H1 (cell line): ENCODE measurements at regions not wholly inside any gene's neighbourhood (a gene's known extent, or its start where the extent isn't known, plus 50 kb on each side); places are given as distances from the start of the nearest gene placed in this dataset.

ENCODE experiments used
- CTCF ChIA-PET: fragments of 300-600 bp; sonication (Branson Sonifier 250); formaldehyde crosslinking; loops from one replicate; lab custom pipeline; 2021; ENCODE audit not compliant: partially characterized antibody; lab: Charles Lee
- POLR2A ChIA-PET: fragments of 300-600 bp; sonication (Branson Sonifier 250); formaldehyde crosslinking; loops from one replicate; lab custom pipeline; 2021; ENCODE audit warnings: inconsistent platforms; ENCODE audit not compliant: partially characterized antibody; lab: Charles Lee
- DNase-seq, 2 experiments: peaks; one replicate each; pipeline versions ENCODE4 v3.0.0 to v3.0.0-alpha.2; 2010 to 2022; ENCODE audit warnings: low spot score in 2 of 2, low read depth in 1 of 2, mixed read lengths in 1 of 2
- FAIRE-seq: peaks from 2 replicates; lab custom pipeline; 2011; peaks lifted over from hg19 to GRCh38; lab: Jason Lieb, UNC
- H2AFZ ChIP-seq: 2 replicates; pipeline ENCODE4 v1.8.1; 2012; ENCODE audit warnings: low read length, inconsistent platforms
- H2AK5ac ChIP-seq: 2 replicates; pipeline ENCODE4 v1.6.1; 2013; ENCODE audit warnings: low read depth, low read length
- H2BK120ac ChIP-seq: replicated peaks from 2 replicates; pipeline ENCODE3; 2013; ENCODE audit warnings: low read depth, low read length, inconsistent platforms
- H2BK12ac ChIP-seq: 2 replicates; pipeline ENCODE4 v1.6.1; 2013; ENCODE audit warnings: low read depth, low read length
- H2BK15ac ChIP-seq: 2 replicates; pipeline ENCODE4 v1.6.1; 2013; ENCODE audit warnings: low read length
- H2BK20ac ChIP-seq: 2 replicates; pipeline ENCODE4 v1.6.1; 2013; ENCODE audit warnings: low read length
- H2BK5ac ChIP-seq: 2 replicates; pipeline ENCODE4 v1.6.1; 2013; ENCODE audit warnings: low read depth, low read length
- H3K14ac ChIP-seq: 2 replicates; pipeline ENCODE4 v1.6.1; 2013; ENCODE audit warnings: inconsistent platforms; ENCODE audit not compliant: insufficient read length
- H3K18ac ChIP-seq: 2 replicates; pipeline ENCODE4 v1.6.1; 2013; ENCODE audit warnings: low read length; ENCODE audit errors: extremely low read depth
- H3K23ac ChIP-seq: 2 replicates; pipeline ENCODE4 v1.6.1; 2013; ENCODE audit warnings: inconsistent platforms; ENCODE audit not compliant: insufficient read length
- H3K23me2 ChIP-seq: 2 replicates; pipeline ENCODE4 v1.6.1; 2013; ENCODE audit warnings: low read depth, low read length
- H3K27ac ChIP-seq: 2 replicates; pipeline ENCODE4 v1.6.1; 2011; ENCODE audit warnings: low read depth, low read length, inconsistent platforms
- H3K27me3 ChIP-seq, 4 experiments: replicated peaks in 1 of 4; 1 replicate in 1 of 4; 2 replicates in 3 of 4; pipeline versions ENCODE4 v1.6.1 to v1.8.1; 2011 to 2013; ENCODE audit warnings: low read length in 3 of 4, mild to moderate bottlenecking in 3 of 4, inconsistent platforms in 2 of 4, mixed read lengths in 2 of 4, moderate library complexity in 1 of 4; ENCODE audit not compliant: control insufficient read depth in 3 of 4, insufficient read depth in 3 of 4; ENCODE audit errors: extremely low read depth in 1 of 4
- H3K36me3 ChIP-seq, 4 experiments: 2 replicates each; pipeline versions ENCODE4 v1.6.1 to v1.8.1; 2011 to 2013; ENCODE audit warnings: mild to moderate bottlenecking in 4 of 4, low read length in 3 of 4, moderate library complexity in 2 of 4, control low read depth in 1 of 4, inconsistent platforms in 1 of 4; ENCODE audit not compliant: insufficient read depth in 4 of 4, control insufficient read depth in 2 of 4
- H3K4ac ChIP-seq: replicated peaks from 2 replicates; pipeline ENCODE3; 2013; ENCODE audit warnings: low read length, low read depth, mixed read lengths, inconsistent platforms; ENCODE audit not compliant: insufficient read length
- H3K4me1 ChIP-seq, 4 experiments: replicated peaks in 1 of 4; 1 replicate in 1 of 4; 2 replicates in 3 of 4; pipeline versions ENCODE4 v1.6.1 to v1.8.1; 2011 to 2013; ENCODE audit warnings: low read length in 3 of 4, inconsistent platforms in 2 of 4, mixed read lengths in 1 of 4; ENCODE audit not compliant: insufficient read depth in 4 of 4, control insufficient read depth in 3 of 4
- H3K4me2 ChIP-seq, 2 experiments: 2 replicates each; pipeline versions ENCODE4 v1.6.1 to v1.8.1; 2011 to 2013; ENCODE audit warnings: low read depth in 2 of 2, low read length in 2 of 2, control low read depth in 1 of 2, inconsistent platforms in 1 of 2, mild to moderate bottlenecking in 1 of 2; ENCODE audit not compliant: insufficient read depth in 1 of 2
- H3K4me3 ChIP-seq, 4 experiments: fragments of 200-600, 300-600 bp in 1 of 4; sonication (generic), shearing (Covaris generic), sonication (Bioruptor Twin) in 1 of 4; 2 replicates each; pipeline versions ENCODE4 v1.5.1 to v1.8.1; 2011 to 2016; ENCODE audit warnings: low read length in 4 of 4, low read depth in 3 of 4, control low read depth in 2 of 4, inconsistent platforms in 2 of 4, mild to moderate bottlenecking in 2 of 4, mixed read lengths in 1 of 4, moderate library complexity in 1 of 4; ENCODE audit not compliant: insufficient read depth in 2 of 4; ENCODE audit errors: extremely low read depth in 1 of 4
- H3K56ac ChIP-seq: replicated peaks from 2 replicates; pipeline ENCODE3; 2013; ENCODE audit warnings: low read depth, mild to moderate bottlenecking, mixed read lengths, low read length, inconsistent platforms; ENCODE audit not compliant: insufficient read length
- H3K79me1 ChIP-seq: 2 replicates; pipeline ENCODE4 v1.6.1; 2013; ENCODE audit warnings: low read depth, low read length, control low read depth
- H3K79me2 ChIP-seq, 2 experiments: 2 replicates each; pipeline versions ENCODE4 v1.6.1 to v1.8.1; 2012 to 2013; ENCODE audit warnings: low read length in 2 of 2, mild to moderate bottlenecking in 2 of 2, inconsistent platforms in 1 of 2; ENCODE audit not compliant: insufficient read depth in 2 of 2, control insufficient read depth in 1 of 2
- H3K9ac ChIP-seq, 4 experiments: replicated peaks in 1 of 4; 1 replicate in 1 of 4; 2 replicates in 3 of 4; pipeline versions ENCODE4 v1.6.1 to v1.8.1; 2011 to 2013; ENCODE audit warnings: low read depth in 3 of 4, low read length in 3 of 4, control low read depth in 2 of 4, mild to moderate bottlenecking in 2 of 4, moderate library complexity in 2 of 4, inconsistent platforms in 1 of 4; ENCODE audit errors: extremely low read depth in 1 of 4
- H3K9me3 ChIP-seq, 2 experiments: 2 replicates each; pipeline versions ENCODE4 v1.6.1 to v1.8.1; 2012 to 2013; ENCODE audit warnings: mild to moderate bottlenecking in 2 of 2, moderate library complexity in 2 of 2, control low read depth in 1 of 2, inconsistent platforms in 1 of 2, low read depth in 1 of 2, low read length in 1 of 2, mixed read lengths in 1 of 2; ENCODE audit not compliant: insufficient read depth in 2 of 2
- H4K20me1 ChIP-seq, 2 experiments: replicated peaks in 1 of 2; 2 replicates each; pipeline versions ENCODE3 to v1.8.1; 2011 to 2013; ENCODE audit warnings: inconsistent platforms in 2 of 2, low read length in 2 of 2, mild to moderate bottlenecking in 1 of 2; ENCODE audit not compliant: insufficient read depth in 2 of 2, control insufficient read depth in 1 of 2
- H4K5ac ChIP-seq: 2 replicates; pipeline ENCODE4 v1.6.1; 2013; ENCODE audit warnings: low read length, low read depth, mixed read lengths, inconsistent platforms; ENCODE audit not compliant: insufficient read length
- H4K8ac ChIP-seq: 2 replicates; pipeline ENCODE4 v1.8.0; 2013; ENCODE audit warnings: mild to moderate bottlenecking, moderate library complexity, low read length, inconsistent platforms; ENCODE audit not compliant: insufficient read depth; ENCODE audit errors: extremely low read depth
- H4K91ac ChIP-seq: replicated peaks from 2 replicates; pipeline ENCODE3; 2013; ENCODE audit warnings: low read length, mixed read lengths, inconsistent platforms; ENCODE audit not compliant: insufficient read length
- ASH2L ChIP-seq: fragments of 200-600, 300-600 bp; sonication (generic); IDR thresholded peaks from one replicate; pipeline ENCODE4 v1.7.1; 2017; ENCODE audit warnings: low read length
- CHD1 ChIP-seq: IDR thresholded peaks from 2 replicates; pipeline ENCODE4 v1.6.1; 2012; ENCODE audit warnings: low read depth, low read length, improper control_type of control experiment
- CHD2 ChIP-seq: IDR thresholded peaks from 2 replicates; pipeline ENCODE4 v1.6.1; 2012; ENCODE audit warnings: low read length, improper control_type of control experiment
- CREB1 ChIP-seq: IDR thresholded peaks from 2 replicates; pipeline ENCODE4 v1.6.1; 2012; ENCODE audit warnings: inconsistent platforms
- CTCF ChIP-seq, 3 experiments: IDR thresholded peaks; 1 replicate in 2 of 3; 2 replicates in 1 of 3; pipeline versions ENCODE4 v1.5.1 to v1.6.1; 2011; ENCODE audit warnings: low read length in 3 of 3, mild to moderate bottlenecking in 3 of 3, inconsistent platforms in 2 of 3, low read depth in 1 of 3, moderate library complexity in 1 of 3; ENCODE audit not compliant: insufficient read depth in 1 of 3; ENCODE audit errors: control extremely low read depth in 1 of 3
- JUN ChIP-seq: IDR thresholded peaks from 2 replicates; pipeline ENCODE4 v1.6.1; 2011; ENCODE audit warnings: low read depth, mild to moderate bottlenecking, improper control_type of control experiment, low read length
- KDM4A ChIP-seq: IDR thresholded peaks from one replicate; pipeline ENCODE4 v1.7.1; 2012; ENCODE audit warnings: low read depth, mild to moderate bottlenecking, moderate library complexity, low read length, inconsistent platforms; ENCODE audit not compliant: severe bottlenecking
- MAFK ChIP-seq: IDR thresholded peaks from 2 replicates; pipeline ENCODE4 v1.6.1; 2012; ENCODE audit warnings: low read depth, mild to moderate bottlenecking, improper control_type of control experiment, low read length
- NRF1 ChIP-seq: IDR thresholded peaks from 2 replicates; pipeline ENCODE4 v1.6.1; 2011; ENCODE audit warnings: mild to moderate bottlenecking, low read depth, low read length, improper control_type of control experiment
- RFX5 ChIP-seq: IDR thresholded peaks from 2 replicates; pipeline ENCODE4 v1.6.1; 2011; ENCODE audit warnings: low read depth, low read length, improper control_type of control experiment, borderline replicate concordance
- SIX5 ChIP-seq: IDR thresholded peaks from 2 replicates; pipeline ENCODE4 v1.6.1; 2011; ENCODE audit warnings: mild to moderate bottlenecking, low read depth, low read length
- WGBS, 2 experiments: shearing (Covaris generic) in 1 of 2; methylation state at CpG; one replicate each; pipeline versions ENCODE4 v1.1.6 to v1.1.7; 2013 to 2015; ENCODE audit warnings: low lambda C conversion rate in 2 of 2, mixed read lengths in 2 of 2, inconsistent platforms in 1 of 2, low coverage in 1 of 2, missing lambda C conversion rate in 1 of 2; ENCODE audit not compliant: insufficient replicate concordance in 2 of 2, insufficient coverage in 1 of 2, insufficient read length in 1 of 2; ENCODE audit errors: extremely low coverage in 1 of 2, missing lambda C conversion rate in 1 of 2; 5-methylcytosine and 5-hydroxymethylcytosine counted together
- TF ChIP-seq, protein P1 (sequence below): IDR thresholded peaks from 2 replicates; pipeline ENCODE4 v1.6.1; 2011; ENCODE audit warnings: low read length, improper control_type of control experiment

GRCh38 chr10:121260377-121260776, 337.9 kb downstream of the FGFR2 start:
- Histone ChIP-seq H2AK5ac (no peak overlapping the region), H2BK15ac (no peak overlapping the region), H3K56ac (no peak overlapping the region), H3K9me3 (no peaks in the 10 kb centered on the region), H2AFZ (no peak overlapping the region), H3K23me2 (no peaks in the 10 kb centered on the region), H3K27me3 (0 out of 7 replicates have a peak, but pooled peaks cover 0 to 2% (median 0%) of the 10 kb centered on the region in 4 experiments), H3K4ac (no peak overlapping the region), H2BK20ac (no peak overlapping the region), H3K4me3 (no peak overlapping the region), H3K27ac (no peak overlapping the region), H3K4me2 (no peak overlapping the region), H4K91ac (no peak overlapping the region), H3K18ac (no peak overlapping the region), H2BK120ac (no peak overlapping the region), H3K79me2 (no peaks in the 10 kb centered on the region), H3K9ac (no peak overlapping the region), H3K4me1 (peaks cover 0 to 3% (median 2%) of the 10 kb centered on the region in 4 experiments; a peak in 2 of 7 replicates), H3K14ac (no peak overlapping the region), H3K23ac (no peak overlapping the region), H2BK5ac (no peak overlapping the region), H4K20me1 (no peaks in the 10 kb centered on the region), H2BK12ac (no peak overlapping the region), H4K8ac (no peak overlapping the region), H4K5ac (no peak overlapping the region), H3K36me3 (no peaks in the 10 kb centered on the region), H3K79me1 (no peaks in the 10 kb centered on the region)
- FAIRE-seq (no peak), DNase-seq (no peak)
- ChIA-PET CTCF (no interaction called here), POLR2A (no interaction called here)
- 96% methylated on average over 1 of the region's 1 CpG; no CpG with 5 or more reads in 1 of the 2 experiments for WGBS, 2 experiments
- TF ChIP-seq ASH2L (no peak), CHD2 (no peak), MAFK (no peak), RFX5 (no peak), SIX5 (no peak), CTCF (IDR thresholded peaks at IDR 0.05; ENCODE audit: control extremely low read depth in 1 of 3, insufficient read depth in 1 of 3, low read depth in 1 of 3, low read length in 3 of 3) (no peak), JUN (no peak), NRF1 (no peak), CREB1 (no peak), KDM4A (no peak), CHD1 (no peak)
- TF ChIP-seq, protein P1, sequence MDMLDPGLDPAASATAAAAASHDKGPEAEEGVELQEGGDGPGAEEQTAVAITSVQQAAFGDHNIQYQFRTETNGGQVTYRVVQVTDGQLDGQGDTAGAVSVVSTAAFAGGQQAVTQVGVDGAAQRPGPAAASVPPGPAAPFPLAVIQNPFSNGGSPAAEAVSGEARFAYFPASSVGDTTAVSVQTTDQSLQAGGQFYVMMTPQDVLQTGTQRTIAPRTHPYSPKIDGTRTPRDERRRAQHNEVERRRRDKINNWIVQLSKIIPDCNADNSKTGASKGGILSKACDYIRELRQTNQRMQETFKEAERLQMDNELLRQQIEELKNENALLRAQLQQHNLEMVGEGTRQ = no peak
